ENCODE measurements at regions not wholly inside any gene's neighbourhood (a gene's known extent, or its start where the extent isn't known, plus 50 kb on each side); places are given as distances from the start of the nearest gene placed in this dataset.

DNA sequence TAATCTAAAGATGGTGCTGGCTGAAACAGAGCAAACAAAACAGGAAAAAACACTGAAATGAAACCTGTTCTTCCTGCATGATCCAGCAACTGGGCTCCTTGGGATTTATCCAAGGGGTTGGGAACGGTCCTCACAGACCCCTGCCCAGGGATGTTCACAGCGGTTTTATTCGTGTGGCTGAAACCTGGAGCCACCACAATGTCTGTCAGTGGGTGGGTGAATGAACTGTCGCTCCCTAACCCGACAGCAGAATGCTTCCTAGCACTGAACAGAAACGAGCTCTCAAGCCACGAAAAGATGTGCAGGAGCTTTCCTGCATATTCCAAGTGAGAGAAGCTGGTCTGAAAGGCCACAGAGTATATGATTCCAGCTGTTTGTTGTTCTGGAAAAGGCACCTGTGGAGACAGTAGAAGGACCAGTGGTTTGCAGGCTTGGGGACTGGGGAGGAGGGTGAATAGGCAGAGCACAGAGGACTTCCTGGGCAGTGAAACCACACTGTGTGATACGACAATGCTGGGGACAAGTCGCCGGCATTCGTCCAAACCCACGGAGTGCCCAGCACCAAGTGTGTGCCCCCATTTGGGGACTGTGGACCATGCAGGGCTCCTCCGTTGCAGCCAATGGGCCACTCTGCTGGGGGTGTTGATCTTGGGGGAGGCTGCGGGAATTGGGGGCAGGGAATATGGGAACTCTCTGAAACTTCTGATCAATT is 73.9 kb downstream of the TEX29 start:
- ChIA-PET POLR2A (no interaction called here), CTCF (no interaction called here)

DNA sequence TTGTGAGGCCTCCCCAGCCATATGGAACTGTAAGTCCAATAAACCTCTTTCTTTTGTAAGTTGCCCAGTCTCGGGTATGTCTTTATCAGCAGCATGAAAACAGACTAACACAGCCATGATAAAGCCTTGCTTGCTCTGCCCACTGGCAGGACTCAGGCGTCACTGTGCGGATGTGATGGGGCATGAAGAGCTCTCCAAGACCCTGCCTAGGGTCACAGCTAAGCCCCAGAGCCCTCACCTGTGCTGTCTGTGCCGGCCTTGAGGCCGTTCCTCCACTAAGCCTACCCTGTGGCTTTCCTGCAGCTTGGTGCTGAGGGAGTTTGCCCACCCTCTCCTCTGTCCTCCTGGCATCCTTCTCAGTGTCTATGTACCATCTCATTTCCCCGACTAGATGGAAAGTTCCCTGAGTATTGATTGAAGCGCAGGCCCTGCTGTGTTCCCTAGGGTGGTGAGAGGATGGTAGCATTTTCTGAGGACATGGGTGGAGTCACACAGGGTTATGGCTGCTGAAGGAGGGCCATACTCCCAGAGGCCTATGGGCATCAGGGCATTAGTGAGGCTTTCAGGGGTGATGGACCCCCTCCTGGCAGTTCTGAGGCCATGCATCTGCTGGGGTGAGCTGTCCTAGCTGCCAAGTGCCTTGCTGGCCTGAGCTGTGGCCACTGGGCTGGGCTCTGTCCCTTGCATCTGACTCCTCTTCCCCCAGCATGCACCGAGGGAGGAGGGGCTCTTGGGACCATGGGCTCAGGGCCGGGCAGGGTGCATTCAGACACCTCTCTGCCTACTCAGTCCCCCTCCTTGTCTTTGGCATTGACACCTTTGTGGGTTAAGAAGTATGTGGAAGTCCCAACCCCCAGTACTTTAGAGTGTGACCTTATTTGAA is 75.3 kb downstream of the TEX29 start:
- ChIA-PET POLR2A (no interaction called here), CTCF (no interaction called here)

DNA sequence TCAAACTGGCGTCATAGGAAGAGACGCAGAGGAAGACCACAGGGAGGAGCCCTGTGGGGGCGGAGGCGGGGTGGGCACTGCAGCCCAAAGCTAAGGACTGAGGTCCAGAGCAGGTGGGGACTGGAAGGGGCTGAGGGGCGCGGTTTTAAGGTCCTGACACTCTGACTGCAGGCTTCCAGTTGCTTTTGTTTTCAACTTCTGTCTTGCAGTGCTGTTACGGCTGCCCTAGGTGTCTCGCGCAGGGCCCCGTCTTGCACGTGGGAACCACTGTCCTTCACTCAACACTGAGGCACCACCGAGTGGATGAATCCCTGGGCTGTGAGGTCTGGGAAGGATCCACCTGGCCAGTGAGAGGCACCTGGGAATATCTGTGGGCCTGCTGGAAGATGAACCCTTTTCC is 76.0 kb downstream of the TEX29 start:
- ChIA-PET POLR2A (no interaction called here), CTCF (no interaction called here)

DNA sequence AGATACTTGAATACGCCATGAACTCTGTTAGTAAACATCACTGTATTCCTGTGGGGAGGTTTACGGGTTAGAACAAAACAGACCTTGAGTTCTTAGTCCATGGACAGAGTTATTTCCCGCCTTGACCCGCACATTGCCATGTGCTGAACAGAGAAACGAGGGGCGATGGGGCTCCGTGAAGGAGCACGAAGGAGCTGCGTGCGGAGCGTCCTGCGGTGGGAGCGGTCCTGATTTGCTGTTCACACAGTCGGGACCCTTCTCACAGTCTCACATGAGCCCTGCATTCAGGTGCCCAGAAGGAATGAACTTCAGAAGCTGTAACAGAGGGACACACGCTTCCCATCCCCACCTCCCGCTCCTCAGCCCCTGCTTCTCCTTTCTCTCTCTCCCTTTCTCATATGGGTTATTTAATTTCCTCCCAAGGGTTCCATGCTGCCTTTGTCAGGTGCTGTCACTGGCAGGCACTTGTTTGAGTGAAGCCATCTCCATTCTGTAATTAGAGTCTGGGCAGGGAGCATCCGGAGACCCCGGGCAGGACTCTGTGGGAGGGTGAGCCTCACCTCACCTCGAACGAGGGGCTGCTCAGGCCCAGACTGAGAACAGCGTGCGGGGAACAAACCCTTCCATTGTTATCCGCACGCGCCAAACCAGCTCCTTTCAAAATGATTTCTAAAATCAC is 76.9 kb downstream of the TEX29 start:
- CTCF ChIA-PET, result no interaction called here
- POLR2A ChIA-PET, result no interaction called here

DNA sequence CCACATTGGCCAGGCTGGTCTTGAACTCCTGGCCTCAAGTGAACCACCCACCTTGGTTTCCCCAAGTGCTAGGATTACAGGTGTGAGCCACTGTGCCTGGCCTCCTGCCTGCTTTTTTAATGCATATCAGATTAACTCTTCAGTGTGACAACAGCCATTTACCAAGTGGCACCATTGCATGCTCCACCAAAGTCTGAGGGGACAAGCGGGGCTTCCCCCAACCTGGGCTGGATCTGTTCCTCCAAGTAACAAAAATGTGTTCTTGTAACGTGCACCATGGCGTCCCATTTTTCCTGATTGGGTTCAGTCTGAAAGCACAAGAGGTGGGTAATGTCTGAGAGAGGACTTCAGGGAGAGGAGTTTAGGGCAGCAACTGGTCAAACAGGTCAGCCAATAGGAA is 77.8 kb downstream of the TEX29 start:
- ChIA-PET CTCF (interaction anchor here (0.7 kb wide), 1 partner anchor 781 kb away, joined by 3 read pairs; no protein-coding TSS in a partner anchor), POLR2A (no interaction called here)

DNA sequence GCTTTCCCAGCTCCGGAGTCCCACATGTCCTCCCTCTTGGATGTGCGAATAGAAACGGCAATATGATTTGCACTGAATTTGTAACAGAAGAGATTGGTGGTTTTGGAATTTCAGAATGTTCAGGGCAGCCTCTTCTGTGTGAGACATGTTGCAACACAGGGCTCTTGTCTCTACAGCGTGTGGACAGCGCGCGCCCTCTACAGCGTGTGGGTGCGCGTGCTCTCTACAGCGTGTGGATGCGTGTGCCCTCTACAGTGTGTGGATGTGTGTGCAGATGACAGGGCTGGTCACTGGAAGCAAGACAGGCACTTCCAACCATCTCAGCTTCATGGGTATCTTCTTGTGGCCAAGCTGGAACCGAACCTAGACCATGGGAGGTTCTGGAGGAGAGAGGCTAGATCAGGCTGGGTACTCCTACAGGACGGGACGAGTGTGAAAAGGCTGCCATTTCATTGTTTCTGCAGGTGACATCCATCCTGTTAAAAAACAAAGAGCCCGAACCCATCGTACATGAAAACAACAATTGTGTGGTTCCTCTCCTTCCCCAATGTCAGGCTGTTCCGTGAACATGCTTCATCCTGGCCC is 78.4 kb downstream of the TEX29 start:
- ChIA-PET CTCF (no interaction called here), POLR2A (no interaction called here)

DNA sequence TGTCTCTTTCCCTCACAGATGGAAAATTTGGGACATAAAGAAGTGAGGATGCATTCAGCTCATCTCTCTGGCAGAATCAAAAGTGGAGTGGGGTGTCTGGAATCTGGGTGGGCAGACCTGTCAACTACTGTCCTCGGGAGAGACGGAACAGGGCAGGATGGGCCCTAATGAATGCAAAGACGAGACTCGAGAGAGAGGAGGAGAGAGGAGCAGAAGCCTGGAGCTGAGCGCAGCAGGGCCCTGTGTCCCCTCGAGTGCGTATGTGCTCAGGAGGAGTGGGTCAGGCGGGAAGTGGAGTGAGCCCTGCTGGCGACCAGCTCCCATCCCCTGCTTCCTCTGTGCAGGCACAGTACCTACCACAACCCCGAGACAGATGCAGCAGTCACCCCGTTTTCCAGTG is 78.9 kb downstream of the TEX29 start:
- POLR2A ChIA-PET, result no interaction called here
- CTCF ChIA-PET, result no interaction called here

DNA sequence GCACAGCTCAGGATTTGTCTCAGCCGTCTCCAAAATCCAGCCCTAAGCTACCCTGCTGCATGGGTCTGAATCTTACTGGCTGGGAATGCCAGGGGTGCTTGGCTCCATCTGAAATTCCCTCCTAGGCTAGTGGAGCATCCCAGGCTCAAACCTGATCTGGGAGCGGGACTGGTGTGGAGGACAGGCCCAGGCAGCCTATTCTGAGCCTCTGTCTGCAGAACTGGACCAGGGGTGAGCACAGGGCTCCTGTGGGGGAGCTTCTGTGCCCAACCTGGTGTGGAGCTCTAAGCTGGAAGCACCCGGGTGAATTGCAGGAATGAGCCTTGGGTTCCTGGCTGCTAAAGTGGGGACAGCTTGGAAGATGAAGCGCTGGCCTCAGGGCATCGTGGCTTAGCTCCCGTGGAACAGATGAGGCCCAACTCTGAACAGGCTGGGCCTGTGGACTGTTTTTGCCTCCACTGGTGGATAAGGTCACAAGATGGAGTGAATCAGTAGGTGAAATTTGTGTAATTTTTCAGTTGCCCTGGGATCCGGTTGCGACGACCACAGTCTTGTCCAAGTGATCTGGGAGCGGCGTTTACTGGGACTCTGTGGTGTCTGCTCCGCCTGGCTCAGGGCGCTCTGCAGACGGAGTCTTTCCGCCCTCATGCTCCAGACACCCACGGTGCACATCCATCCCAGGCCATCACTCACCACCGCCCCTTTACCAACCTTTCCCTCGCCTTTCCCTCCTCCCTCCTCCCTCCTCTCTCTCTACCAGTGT is 79.5 kb downstream of the TEX29 start:
- CTCF ChIA-PET, result no interaction called here

DNA sequence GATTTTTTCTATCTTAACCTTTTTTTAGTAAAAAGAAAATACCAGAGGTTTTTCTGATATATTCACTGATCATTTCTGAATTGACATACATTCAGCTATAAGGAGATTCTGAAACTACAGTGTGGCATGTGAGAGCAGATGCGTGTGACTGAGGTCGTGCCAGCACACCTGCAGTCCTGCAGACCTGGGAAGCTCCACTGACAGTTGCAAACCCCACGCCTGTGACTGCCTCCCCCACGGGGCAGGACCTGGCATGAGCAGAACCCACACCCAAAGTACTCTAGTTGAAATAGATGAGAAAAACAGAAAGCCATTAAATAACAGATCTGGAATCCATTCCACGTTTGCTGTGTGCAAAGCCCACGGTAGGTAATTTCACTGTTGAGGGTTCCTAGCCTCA is 80.7 kb downstream of the TEX29 start:
- CTCF ChIA-PET, result no interaction called here

More for the DNA sequence above, 79.5 kb downstream of the TEX29 start:
- POLR2A ChIA-PET, result no interaction called here

DNA sequence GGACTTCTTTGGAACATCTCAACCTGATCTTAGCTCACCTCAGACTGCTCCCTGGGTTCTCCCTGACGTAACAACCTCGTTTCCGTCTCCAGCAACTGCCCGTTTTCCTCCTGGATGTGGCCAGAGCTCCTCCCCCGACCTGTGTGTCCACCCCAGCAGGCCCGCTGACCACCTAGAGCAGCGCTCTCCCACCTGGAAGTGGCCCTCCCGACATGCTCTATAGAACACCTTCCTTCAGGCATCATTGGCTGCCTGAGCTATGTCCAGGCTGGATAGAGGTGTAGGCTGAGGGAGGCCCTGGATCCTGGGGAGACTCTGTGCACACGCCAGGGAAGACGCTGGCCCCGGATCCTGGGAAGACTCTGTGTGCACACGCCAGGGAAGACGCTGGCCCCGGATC is 81.3 kb downstream of the TEX29 start:
- ChIA-PET CTCF (no interaction called here), POLR2A (no interaction called here)

More for the DNA sequence above, 80.7 kb downstream of the TEX29 start:
- POLR2A ChIA-PET, result no interaction called here

DNA sequence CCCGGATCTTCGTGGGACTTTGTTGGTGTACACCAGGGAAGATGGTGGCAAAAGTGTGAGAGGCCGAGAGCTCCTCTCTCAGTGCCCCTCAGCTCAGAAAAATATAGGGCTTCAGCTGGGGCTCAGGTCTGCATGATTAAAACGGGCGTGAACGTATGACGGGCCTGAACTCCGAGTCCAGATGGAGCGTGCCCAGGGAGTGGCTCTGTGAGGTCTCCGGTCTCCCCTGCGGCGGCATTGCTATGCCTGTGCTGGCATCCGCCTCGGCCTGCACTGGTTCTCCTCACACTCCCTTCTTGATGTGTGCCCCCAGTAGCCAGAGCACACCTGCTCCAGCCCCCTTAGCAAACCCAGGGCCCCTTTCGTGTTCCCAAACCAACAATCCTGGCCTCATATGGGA is 82.0 kb downstream of the TEX29 start:
- ChIA-PET CTCF (no interaction called here), POLR2A (no interaction called here)

DNA sequence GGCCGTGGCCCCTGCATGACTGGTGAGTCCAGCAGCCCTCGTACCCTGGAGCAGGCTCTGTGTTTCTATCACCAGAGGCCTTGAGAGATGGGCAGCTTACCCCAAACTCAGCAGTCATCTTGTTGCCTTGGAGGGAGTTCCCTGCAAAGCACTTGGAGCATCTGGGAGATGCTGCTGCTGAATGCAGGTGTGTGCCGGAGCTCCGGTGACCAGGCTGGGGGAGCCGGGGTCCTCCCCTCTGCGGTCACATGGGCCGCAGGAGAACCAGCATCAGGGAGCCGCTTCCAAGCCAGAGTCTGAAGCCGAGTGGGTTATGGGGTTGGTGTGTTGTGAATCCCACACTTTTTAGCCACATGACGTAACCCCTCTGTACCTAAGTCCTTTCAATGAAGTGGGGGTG is 82.8 kb downstream of the TEX29 start:
- CTCF ChIA-PET, result no interaction called here
- POLR2A ChIA-PET, result no interaction called here

DNA sequence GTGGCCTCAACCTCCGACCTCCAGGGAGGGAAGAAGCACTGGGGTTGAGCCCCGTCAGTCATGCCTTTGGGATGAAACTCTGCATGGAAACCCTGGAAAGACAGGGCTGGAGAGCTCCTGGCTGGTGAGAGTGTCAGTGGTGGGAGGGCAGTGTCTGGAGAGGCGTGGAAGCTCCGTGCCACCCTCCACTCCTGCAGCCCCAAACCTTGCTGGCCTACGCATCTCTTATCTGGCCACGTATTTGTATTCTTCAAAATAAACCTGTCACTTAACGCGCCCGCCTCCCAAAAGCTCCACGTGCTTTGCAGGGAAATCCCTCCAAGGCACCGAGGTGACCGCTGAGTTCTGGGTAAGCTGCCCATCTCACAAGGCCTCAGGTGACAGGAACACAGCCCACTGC is 84.3 kb downstream of the TEX29 start:
- ChIA-PET CTCF (no interaction called here), POLR2A (no interaction called here)

DNA sequence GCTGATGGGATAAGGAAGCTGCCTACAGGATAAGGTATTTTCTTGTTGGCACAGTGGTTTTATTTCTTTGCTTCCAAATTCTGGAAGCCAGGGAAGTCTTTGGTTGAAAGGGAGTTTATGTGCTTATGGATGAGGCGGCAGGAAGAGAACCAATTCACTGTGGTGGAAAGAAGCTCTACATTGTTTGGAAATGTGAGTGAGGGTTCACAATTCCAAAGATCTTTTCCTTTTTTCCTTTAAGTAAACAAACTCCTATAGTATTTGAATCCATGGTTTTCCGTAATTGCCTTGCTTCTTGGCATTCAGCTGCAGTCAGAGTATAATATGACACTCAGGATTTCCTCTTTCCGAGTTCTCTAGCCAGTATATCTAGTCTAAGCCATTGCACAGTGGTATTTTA is 86.2 kb downstream of the TEX29 start:
- POLR2A ChIA-PET, result no interaction called here
- CTCF ChIA-PET, result interaction anchor here (1.3 kb wide), 1 partner anchor 22 kb away, joined by 3 read pairs; no protein-coding TSS in a partner anchor

DNA sequence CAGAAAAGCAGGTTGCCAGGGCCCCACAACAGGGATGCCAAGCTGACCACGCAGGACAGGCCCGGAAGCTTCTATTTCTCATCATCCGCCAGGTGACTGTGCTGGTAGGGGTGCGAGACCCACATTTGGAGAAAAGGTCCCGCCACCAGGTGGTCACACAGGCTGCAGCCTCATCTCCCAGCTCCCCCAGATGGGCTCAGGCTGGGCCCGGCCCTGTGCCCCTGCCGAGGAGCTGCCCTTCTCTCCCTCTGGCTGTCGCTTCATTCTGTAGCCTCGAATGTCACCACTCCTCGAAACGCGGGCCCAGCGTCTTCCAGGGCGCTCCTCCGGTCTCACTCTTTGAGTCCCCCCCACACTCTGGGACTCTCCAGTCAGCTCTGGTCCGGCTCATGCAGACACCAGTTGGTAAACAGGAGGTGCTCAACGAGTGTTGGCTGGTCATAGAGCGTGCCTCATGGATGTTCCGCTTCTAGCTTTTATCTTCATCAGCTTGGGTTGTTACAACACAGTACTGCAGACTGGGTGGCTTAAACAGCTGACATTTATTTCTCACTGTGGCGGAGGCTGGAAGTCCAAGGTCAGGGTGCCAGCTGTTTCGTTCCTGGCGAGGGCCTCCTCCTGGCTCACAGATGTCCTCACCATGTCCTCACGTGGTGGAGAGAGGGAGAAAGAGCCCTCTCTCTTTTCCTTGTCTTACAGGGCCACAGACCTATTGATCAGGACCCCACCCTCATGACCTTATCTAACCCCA is 87.1 kb downstream of the TEX29 start:
- ChIA-PET CTCF (interaction anchor here (1.3 kb wide), 1 partner anchor 21 kb away, joined by 3 read pairs; no protein-coding TSS in a partner anchor), POLR2A (no interaction called here)

DNA sequence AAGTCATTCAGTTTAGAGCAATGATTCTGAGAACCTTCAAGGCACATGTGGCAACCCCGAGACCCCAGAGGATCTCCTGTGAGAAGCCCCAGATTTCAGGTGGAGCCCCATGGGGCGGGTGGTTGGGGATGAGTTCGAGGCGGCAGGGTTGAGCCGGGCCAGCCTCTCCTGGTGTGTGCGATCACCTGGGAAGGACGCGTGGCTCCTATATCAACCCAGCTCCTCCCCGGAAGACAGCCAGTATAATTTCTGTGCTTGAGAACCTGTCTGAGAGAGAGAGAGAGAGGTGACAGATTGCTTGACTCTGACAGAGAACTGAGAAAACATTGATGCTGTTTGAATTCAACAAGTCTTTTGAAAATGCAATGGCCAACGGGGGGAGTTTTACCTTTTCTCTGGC is 89.0 kb downstream of the TEX29 start:
- CTCF ChIA-PET, result no interaction called here

DNA sequence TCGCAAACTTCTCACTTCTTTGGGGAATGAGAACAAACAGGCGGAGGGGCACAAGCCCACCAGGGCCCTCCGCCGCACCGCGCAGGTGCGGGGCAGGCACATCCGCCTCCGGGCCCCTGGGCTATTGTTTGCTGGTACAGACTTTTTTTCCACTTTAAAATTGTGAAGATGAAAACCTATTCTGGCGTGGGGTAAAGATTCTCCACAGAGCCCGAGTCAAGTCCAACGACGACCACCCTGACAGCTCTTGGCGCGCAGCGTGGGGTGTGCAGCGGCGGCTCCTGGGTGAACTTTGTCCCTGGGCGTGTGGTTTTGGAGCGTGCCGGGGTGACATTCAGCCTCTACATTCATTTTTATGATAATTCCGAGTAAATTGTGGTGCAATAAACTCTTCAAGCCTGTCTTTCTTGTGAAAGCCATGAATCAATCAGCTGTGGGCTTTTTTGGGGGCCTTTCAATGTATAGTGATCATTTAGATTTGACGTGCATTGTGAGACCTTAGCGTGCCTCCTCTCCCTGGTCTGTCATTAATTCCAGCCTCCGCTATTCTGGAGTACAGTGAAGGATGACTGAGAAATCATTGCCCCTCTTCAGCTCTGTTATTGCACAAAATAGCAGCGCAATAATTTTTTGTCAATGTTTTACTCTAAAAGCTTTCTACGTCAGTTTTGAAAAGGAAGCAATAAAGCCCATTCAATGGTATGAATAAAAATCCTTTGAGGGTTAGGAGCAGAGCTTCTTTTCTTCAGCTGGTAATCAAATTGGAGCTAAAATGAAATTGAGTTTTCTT is 90.0 kb downstream of the TEX29 start:
- POLR2A ChIA-PET, result no interaction called here
- CTCF ChIA-PET, result no interaction called here

More for the DNA sequence above, 89.0 kb downstream of the TEX29 start:
- POLR2A ChIA-PET, result no interaction called here

DNA sequence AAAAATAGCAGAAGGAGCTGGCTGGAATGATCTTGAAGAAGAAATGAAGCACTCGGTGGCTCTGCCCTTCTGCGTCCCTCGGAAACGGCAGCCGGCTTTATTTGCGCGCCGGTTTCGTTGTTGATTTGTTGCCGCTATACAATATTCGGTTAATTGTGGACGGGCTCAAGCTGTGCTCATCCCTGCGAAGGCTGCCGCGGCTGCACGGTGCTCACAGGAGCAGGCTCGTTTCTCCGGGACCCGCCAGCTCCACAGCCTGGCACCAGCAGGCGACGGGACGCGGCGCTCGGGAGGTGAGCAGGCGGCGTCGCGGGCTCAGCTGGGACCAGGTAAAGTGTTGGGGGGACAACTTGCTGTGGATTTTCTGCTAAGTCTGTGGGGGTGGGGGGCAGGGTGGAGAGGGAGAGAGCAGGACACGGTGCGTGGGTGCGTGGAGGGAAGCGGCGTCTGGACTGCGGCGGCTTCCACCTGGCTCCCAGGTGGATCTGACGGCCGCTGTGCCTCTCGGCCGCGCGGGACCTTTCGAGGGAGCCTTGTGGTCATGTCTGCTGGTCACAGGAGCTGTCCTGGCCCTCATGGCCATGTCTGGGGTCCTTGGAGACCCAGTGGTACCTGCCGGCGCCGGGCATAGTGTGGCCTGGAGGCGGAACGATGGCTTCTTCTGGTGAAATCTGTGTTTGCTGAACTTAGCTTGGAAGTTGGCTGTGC is 90.9 kb downstream of the TEX29 start:
- ChIA-PET POLR2A (no interaction called here), CTCF (no interaction called here)

All from activated CD8-positive, alpha-beta memory T cell treated with anti-CD3 and anti-CD28 coated beads for 36 hours (primary cell).